Breast epithelium (tissue), 3 donors: ENCODE measurements at regions not wholly inside any gene's neighbourhood (a gene's known extent, or its start where the extent isn't known, plus 50 kb on each side); places are given as distances from the start of the nearest gene placed in this dataset.

ENCODE experiments used
- POLR2A ChIP-seq: fragments of 450-650 bp; IDR thresholded peaks from one replicate; pipeline ENCODE4 v1.6.1; 2016; ENCODE audit warnings: antibody characterized with exemption, mild to moderate bottlenecking, moderate library complexity
- POLR2AphosphoS5 ChIP-seq, 3 donors: sonication (generic); formaldehyde crosslinking; IDR thresholded peaks; one replicate each; pipeline ENCODE4 v1.6.1; 2017; ENCODE audit warnings: antibody characterized with exemption in 3 of 3
- TF ChIP-seq, protein P1 (sequence below), 3 donors: fragments of 450-650 bp; IDR thresholded peaks; one replicate each; pipeline ENCODE4 v1.5.1; 2016 to 2017; ENCODE audit warnings: antibody characterized with exemption in 3 of 3, mild to moderate bottlenecking in 3 of 3, moderate library complexity in 3 of 3

DNA sequence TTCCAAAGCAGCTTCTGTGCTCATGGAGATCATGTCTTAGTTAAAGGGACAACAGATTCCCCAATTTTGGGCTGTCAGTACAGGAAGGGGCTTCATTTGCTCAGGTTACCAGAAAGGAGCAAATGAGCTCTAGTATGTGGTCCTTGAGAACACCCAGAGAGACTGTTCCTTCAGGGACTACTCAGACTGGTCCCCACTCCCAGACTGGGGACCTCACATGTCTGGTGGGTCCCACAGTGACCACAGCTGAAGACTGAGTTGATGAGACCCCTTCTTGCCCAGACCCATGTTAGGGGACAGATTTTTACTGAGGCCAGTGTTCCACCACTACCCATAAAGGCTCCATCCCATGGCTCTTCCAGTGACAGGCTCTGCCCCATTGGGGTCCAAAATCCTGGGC lies 1695.2 kb downstream of the TP53TG3F start:
- no peak for TF ChIP-seq POLR2A
- TF ChIP-seq, protein P1, sequence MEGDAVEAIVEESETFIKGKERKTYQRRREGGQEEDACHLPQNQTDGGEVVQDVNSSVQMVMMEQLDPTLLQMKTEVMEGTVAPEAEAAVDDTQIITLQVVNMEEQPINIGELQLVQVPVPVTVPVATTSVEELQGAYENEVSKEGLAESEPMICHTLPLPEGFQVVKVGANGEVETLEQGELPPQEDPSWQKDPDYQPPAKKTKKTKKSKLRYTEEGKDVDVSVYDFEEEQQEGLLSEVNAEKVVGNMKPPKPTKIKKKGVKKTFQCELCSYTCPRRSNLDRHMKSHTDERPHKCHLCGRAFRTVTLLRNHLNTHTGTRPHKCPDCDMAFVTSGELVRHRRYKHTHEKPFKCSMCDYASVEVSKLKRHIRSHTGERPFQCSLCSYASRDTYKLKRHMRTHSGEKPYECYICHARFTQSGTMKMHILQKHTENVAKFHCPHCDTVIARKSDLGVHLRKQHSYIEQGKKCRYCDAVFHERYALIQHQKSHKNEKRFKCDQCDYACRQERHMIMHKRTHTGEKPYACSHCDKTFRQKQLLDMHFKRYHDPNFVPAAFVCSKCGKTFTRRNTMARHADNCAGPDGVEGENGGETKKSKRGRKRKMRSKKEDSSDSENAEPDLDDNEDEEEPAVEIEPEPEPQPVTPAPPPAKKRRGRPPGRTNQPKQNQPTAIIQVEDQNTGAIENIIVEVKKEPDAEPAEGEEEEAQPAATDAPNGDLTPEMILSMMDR (IDR thresholded peaks at IDR 0.05): no peak
- TF ChIP-seq POLR2AphosphoS5 (IDR thresholded peaks at IDR 0.05): no peak
